Kasumi-1 (cell line): ENCODE measurements at regions not wholly inside any gene's neighbourhood (a gene's known extent, or its start where the extent isn't known, plus 50 kb on each side); places are given as distances from the start of the nearest gene placed in this dataset.

Source experiments
- DNase-seq, 2 experiments: peaks; one replicate each; lab custom pipeline; 2025; lab: John Stamatoyannopoulos, UW

- no peak for DNase-seq
Measured at GRCh38 chr9:106707738-106708474, 155.1 kb upstream of the ZNF462 start.

GRCh38 chr9:106708475-106709146 is 154.4 kb upstream of the ZNF462 start:
- no peak for DNase-seq

- DNase-seq = no peak
Measured at GRCh38 chr9:106712279-106712678, 150.7 kb upstream of the ZNF462 start.

- DNase-seq = no peak
Measured at GRCh38 chr9:106713206-106713605, 149.8 kb upstream of the ZNF462 start.

GRCh38 chr9:106716820-106717219 is 146.1 kb upstream of the ZNF462 start:
- no peak for DNase-seq

GRCh38 chr9:106717686-106718085 is 145.3 kb upstream of the ZNF462 start:
- DNase-seq = no peak

GRCh38 chr9:106718936-106719335 is 144.0 kb upstream of the ZNF462 start:
- no peak for DNase-seq

GRCh38 chr9:106722051-106722753 is 140.8 kb upstream of the ZNF462 start:
- DNase-seq = no peak

- DNase-seq = no peak
Measured at GRCh38 chr9:106723926-106724325, 139.0 kb upstream of the ZNF462 start.

- no peak for DNase-seq
Measured at GRCh38 chr9:106724566-106724965, 138.4 kb upstream of the ZNF462 start.

GRCh38 chr9:106726070-106726815 is 136.7 kb upstream of the ZNF462 start:
- DNase-seq = no peak

- no peak for DNase-seq
Measured at GRCh38 chr9:106727969-106728368, 135.0 kb upstream of the ZNF462 start.

GRCh38 chr9:106728860-106729259 is 134.1 kb upstream of the ZNF462 start:
- no peak for DNase-seq

- no peak for DNase-seq
Measured at GRCh38 chr9:106731910-106732309, 131.1 kb upstream of the ZNF462 start.

GRCh38 chr9:106733828-106734380 is 129.1 kb upstream of the ZNF462 start:
- no peak for DNase-seq

GRCh38 chr9:106737516-106737915 is 125.5 kb upstream of the ZNF462 start:
- DNase-seq = no peak

- no peak for DNase-seq
Measured at GRCh38 chr9:106738109-106738508, 124.9 kb upstream of the ZNF462 start.

GRCh38 chr9:106745457-106745856 is 117.5 kb upstream of the ZNF462 start:
- no peak for DNase-seq

- DNase-seq = no peak
Measured at GRCh38 chr9:106745876-106746275, 117.1 kb upstream of the ZNF462 start.

GRCh38 chr9:106751681-106752080 is 111.3 kb upstream of the ZNF462 start:
- no peak for DNase-seq

- DNase-seq = no peak
Measured at GRCh38 chr9:106752581-106752980, 110.4 kb upstream of the ZNF462 start.

GRCh38 chr9:106753155-106753671 is 109.8 kb upstream of the ZNF462 start:
- peak; percentile 95 to 97 for DNase-seq
